GM18858 (cell line): ENCODE measurements at regions not wholly inside any gene's neighbourhood (a gene's known extent, or its start where the extent isn't known, plus 50 kb on each side); places are given as distances from the start of the nearest gene placed in this dataset.

Experiments
- ATAC-seq: cut with Tn5 transposase; IDR thresholded peaks from one replicate; pipeline ENCODE4 v1.9.1; 2021; ENCODE audit not compliant: unreplicated experiment

GRCh38 chr20:40591119-40591518 lies 97.9 kb downstream of the MAFB start:
- ATAC-seq: no peak

DNA sequence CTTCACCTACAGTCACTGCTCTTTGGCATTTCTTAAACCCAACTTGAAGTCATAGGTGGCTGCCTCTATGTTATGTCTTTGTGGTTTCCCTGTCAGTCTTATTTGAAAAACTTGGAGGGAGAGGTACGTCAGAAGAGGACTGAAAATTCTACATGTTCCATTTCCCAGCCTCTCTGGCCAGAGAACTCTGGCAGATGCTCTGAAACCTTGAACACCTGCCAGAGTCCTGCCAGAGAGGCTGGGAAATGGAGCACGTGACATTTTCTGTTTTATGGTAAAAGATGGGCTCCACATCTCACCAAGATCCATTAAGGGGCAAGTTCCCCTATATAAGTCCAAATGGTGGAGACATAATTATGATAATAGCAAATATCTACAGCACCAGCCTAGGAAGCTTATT lies 99.5 kb downstream of the MAFB start:
- ATAC-seq: no peak

GRCh38 chr20:40588891-40589290 lies 100.1 kb downstream of the MAFB start:
- ATAC-seq: no peak

- ATAC-seq: no peak
Observed at GRCh38 chr20:40587038-40587437, 102.0 kb downstream of the MAFB start.

- no peak for ATAC-seq
Observed at GRCh38 chr20:40584130-40584809, 104.8 kb downstream of the MAFB start.

- no peak for ATAC-seq
Observed at GRCh38 chr20:40583636-40584035, 105.4 kb downstream of the MAFB start.

DNA sequence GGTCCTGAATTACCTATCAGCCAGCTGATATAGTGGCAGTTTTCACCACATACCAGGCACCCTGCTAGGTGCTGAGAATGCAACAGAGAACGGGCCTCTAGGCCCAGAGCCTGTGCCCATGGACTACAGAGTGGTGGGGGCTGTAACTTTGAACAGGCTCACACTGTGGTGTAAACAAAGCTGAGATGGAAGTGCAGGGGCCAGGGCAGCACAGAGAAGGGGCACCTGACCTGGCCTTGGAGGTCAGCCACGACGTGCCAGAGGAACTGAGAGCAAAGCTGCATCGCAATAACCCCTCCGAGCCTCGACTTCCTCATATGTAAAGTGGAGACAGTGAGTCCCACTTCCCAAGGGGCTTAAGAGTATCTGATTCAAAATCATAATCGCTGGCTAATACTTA lies 105.8 kb downstream of the MAFB start:
- no peak for ATAC-seq

DNA sequence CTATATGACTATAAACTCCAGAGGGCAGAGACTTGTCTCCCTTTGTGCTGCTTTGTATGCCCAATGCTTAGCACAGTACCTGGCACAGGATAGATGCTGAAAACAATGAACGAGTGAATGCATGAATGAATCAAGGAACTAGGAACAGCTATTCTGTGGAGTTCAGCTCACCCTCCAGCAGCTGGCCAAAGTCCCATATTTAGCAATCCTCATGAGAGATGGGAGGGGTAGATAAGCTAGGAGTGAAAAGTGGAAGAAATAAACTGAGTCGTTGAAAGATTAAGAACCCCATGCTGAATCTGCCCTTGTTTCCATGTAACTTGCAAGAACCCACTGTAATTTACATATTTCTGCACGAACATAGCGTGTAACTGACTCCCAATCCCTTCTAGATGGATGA lies 106.5 kb downstream of the MAFB start:
- ATAC-seq: no peak

DNA sequence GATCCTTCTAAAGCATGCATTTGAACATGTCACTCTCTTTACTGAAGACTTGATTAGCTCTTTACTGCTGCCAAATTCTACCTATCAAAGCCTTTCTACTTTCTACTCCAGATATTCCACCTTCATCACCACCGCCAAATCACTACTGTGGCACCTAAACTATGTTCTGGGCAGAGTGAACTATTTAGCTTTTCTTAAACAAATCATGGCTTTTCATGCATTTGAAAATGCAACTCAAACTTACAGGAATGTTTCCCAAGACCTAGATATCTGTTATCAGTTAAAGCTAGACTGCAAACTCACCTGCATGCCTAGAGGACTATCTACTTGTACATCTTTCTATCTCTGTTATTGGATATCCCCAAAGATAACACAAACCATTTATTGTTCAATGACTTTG lies 109.3 kb downstream of the MAFB start:
- ATAC-seq: no peak

DNA sequence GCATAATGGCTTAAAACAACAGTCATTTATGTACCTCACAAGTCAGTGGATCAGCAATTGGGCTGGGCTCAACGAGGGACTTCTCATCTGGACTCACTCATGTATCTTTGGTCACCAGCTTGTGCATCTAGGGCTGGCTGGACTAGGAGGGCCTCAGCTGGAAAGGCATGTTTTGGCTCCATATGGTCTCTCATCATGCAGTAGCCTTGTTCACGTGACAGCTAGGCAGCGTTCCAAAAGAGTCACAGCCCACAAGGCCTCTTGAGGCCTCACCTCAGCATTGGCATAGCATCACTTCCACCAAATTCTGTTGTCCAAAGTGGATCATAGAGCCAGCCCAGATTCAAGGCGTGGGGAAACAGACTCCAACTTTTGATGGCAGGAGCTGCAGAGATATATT lies 110.1 kb downstream of the MAFB start:
- ATAC-seq: no peak

DNA sequence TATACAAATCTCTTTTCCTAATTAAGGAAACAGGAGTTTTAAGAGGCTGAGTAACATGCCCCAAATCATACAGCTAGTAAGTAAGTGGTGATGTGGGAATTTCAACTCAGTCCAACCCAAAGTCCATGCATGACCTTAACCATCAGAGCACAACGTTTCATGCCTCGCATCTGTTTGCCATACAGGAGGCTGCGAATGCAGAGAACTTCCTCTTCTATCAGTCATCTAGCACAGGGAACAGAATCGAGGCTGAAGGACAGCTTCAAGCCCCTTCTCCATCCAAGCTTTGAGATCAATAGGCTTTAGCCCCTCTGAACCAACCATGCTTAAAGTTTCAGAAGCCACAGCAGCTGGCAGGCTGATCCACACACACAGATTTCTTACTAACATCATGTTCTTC lies 113.2 kb downstream of the MAFB start:
- no peak for ATAC-seq

DNA sequence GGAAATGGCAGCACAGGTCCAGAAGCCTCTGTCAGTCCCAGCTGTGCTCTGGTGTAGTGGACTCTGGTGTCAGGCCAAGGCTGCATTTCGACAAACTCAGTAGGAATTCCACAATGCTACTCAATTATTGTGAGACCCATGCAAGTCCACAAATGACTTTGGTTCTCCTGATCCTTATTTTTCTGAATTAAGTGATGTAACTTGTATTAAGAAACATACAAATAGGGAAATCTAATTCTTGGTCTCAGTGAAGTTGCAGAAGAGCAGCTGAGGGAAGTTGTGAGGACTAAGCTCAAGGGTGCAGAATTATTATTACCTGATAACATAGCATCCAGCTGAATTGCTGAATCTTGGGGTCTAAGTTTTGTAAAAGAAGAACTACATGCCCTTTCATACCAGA lies 116.8 kb downstream of the MAFB start:
- ATAC-seq: no peak

- ATAC-seq: no peak
Observed at GRCh38 chr20:40571639-40572038, 117.4 kb downstream of the MAFB start.

DNA sequence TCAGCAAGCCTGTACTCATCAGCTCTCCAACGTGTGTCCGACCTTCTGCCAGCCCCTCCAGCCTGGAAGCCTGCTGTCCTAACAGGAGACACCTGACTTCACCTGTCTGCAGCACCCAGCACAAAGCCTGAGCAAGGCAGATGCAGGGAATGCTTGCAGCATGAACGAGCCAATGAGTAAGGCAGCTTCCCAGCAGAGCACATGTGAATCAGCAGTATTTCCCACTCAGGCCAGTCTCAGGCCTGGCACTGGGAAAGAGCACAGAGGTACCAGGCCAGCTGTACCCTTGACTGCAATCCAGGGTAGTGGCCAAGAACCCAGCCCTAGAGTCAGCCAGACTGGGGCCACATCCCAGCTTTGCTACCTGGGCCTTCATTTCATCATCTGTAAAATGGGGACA lies 120.8 kb downstream of the MAFB start:
- no peak for ATAC-seq

DNA sequence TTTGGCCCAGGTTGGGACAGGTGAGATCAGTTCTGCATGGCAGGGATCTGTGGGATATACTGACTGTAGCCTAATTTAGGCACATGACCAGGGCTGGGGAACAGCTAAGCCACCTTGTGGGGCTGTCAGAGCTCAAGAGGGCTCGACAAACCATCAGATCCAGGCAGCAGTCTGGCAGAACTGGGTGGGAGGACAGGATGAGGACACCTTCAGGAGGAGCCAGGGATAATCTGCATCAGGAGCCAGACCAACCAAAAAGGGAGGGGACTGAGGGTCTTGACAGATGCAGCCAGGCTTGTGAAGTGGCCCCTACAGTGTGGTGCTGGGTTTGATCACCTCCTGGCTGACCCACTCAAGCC lies 123.4 kb downstream of the MAFB start:
- no peak for ATAC-seq

DNA sequence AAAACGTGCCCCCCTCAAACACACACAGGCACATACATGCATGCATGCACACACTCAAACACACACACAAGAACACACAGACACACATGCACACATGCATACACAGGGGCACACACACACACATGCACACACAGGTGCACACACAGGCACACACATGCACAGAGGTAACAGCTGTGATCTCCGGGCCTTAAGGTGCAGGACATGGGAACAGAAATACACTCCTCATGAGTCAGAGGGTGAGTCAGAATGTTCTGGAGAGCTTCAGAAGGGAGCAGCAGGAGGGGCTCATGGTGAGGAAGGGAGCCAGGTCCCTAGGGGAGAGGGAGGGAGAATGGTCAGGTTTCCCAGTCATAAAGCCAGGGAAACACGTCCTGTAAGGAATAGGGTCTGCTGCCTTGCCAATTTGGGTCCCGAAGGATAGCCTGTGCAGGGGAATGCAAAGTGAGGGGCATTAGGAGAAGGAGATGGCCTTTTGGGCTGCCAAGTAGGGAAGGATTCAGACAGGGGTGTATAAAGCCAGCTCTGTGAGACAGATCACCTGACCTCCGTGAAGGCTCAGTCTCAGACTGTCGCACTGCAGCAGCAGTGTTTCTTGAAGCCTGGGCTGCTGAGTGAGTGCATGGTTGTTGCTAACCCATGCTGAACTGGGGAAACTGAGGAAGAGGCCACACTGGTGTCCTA lies 123.9 kb downstream of the MAFB start:
- ATAC-seq: no peak

GRCh38 chr20:40563296-40563950 lies 125.6 kb downstream of the MAFB start:
- no peak for ATAC-seq

- ATAC-seq: no peak
Observed at GRCh38 chr20:40562031-40562430, 127.0 kb downstream of the MAFB start.

- no peak for ATAC-seq
Observed at GRCh38 chr20:40561187-40561586, 127.8 kb downstream of the MAFB start.

DNA sequence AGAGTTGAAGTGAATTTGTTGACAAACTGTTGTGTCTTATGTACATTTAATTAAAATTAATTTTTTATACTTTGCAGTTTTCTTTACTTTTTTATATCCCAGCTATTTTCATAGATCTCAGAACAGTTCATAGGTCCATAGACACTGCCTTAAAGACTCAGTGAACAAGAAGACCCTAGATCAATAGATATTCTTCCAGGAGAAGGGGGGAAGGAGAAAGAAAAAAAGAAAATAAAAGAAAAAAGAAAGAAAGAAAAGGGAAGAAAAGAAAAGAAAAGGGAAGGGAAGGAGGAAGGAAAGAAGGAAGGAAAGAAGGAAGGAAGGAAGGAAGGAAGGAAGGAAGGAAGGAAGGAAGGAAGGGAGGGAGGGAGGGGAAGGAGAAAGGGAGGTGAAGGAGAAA lies 130.8 kb downstream of the MAFB start:
- no peak for ATAC-seq

GRCh38 chr20:40551125-40551530 lies 137.9 kb downstream of the MAFB start:
- ATAC-seq: no peak

DNA sequence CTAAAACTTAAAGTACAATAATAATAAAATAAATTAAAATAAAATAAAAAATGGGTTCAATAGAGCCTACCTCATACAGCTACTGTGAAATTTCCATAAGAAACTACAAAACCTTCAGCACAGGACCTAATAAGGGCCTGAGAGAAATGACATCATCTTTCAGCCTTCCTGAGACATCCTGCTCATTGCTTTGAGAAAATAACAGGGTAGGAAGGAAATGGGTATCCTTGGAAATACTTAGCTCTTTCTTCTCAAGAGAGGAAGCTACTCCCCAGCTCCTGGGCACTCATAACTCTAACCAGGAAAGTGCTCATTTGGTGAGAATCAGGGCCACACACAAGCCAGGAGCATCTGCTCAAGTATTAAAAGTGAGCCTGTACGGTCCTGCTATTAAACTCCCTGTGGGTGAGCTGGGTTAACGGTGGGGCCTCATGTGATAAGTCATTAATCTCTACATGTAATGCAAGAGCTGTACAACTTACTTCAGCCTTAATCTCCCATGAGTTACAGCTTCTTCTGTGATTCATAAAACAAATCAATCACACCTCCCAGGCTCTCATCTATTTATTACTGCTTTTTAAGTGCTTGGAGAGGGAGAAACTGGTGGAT lies 141.4 kb downstream of the MAFB start:
- no peak for ATAC-seq
